ENCODE measurements at regions not wholly inside any gene's neighbourhood (a gene's known extent, or its start where the extent isn't known, plus 50 kb on each side); places are given as distances from the start of the nearest gene placed in this dataset.

- TF ChIP-seq POLR2A (IDR thresholded peaks at IDR 0.05) (no peak), CTCF (IDR thresholded peaks at IDR 0.05) (no peak), POLR2AphosphoS5 (IDR thresholded peaks at IDR 0.05) (no peak), EP300 (IDR thresholded peaks at IDR 0.05) (no peak)
Observed at GRCh38 chr12:83474369-83474768, 787.7 kb downstream of the TMTC2 start.

Measured in upper lobe of left lung (tissue), 4 donors.